Kidney (tissue), 13 donors: ENCODE measurements at regions not wholly inside any gene's neighbourhood (a gene's known extent, or its start where the extent isn't known, plus 50 kb on each side); places are given as distances from the start of the nearest gene placed in this dataset.

Experiments
- DNase-seq, 5 donors: peaks; one replicate each; pipeline ENCODE4 v3.0.0-alpha.2; 2013 to 2020
- FAIRE-seq: peaks from 2 replicates; lab custom pipeline; 2012; peaks lifted over from hg19 to GRCh38; lab: Jason Lieb, UNC
- H3K27ac ChIP-seq, 2 donors: one replicate each; pipeline ENCODE4 v1.7.0; 2013; ENCODE audit warnings: low read depth in 2 of 2, low read length in 2 of 2, inconsistent platforms in 1 of 2
- H3K27me3 ChIP-seq: one replicate; pipeline ENCODE4 v1.7.1; 2013; ENCODE audit warnings: low read length, inconsistent platforms; ENCODE audit not compliant: control insufficient read depth, insufficient read depth
- H3K36me3 ChIP-seq, 3 donors: one replicate each; pipeline versions ENCODE4 v1.7.0 to v1.7.1; 2013; ENCODE audit warnings: low read length in 3 of 3, control low read depth in 1 of 3, inconsistent platforms in 1 of 3; ENCODE audit not compliant: insufficient read depth in 3 of 3, control insufficient read depth in 2 of 3
- H3K4me1 ChIP-seq, 3 donors: one replicate each; pipeline versions ENCODE4 v1.7.0 to v1.7.1; 2013; ENCODE audit warnings: low read length in 3 of 3, inconsistent platforms in 1 of 3, low read depth in 1 of 3; ENCODE audit not compliant: control insufficient read depth in 2 of 3, insufficient read depth in 2 of 3
- H3K4me3 ChIP-seq, 3 donors: one replicate each; pipeline versions ENCODE4 v1.7.0 to v1.8.1; 2013; ENCODE audit warnings: low read length in 3 of 3, control low read depth in 1 of 3, inconsistent platforms in 1 of 3
- H3K9ac ChIP-seq, 3 donors: one replicate each; pipeline versions ENCODE4 v1.7.0 to v1.7.1; 2013; ENCODE audit warnings: low read length in 3 of 3, control low read depth in 1 of 3, inconsistent platforms in 1 of 3
- H3K9me3 ChIP-seq, 3 donors: one replicate each; pipeline versions ENCODE4 v1.7.0 to v1.7.1; 2013; ENCODE audit warnings: low read length in 3 of 3, control low read depth in 1 of 3, inconsistent platforms in 1 of 3; ENCODE audit not compliant: control insufficient read depth in 2 of 3, insufficient read depth in 1 of 3
- intact Hi-C: fragments of 100-400 bp; cut with DNase I; formaldehyde crosslinking; loops from one replicate; pipeline ENCODE4 v1.11.1; 2022
- TF ChIP-seq, protein P1 (sequence below): IDR thresholded peaks from 3 replicates; pipeline ENCODE4 v1.5.1; 2012; ENCODE audit warnings: mild to moderate bottlenecking, moderate library complexity, borderline replicate concordance; ENCODE audit not compliant: insufficient read depth; ENCODE audit errors: extremely low read depth
- donor health status: control.
- donor health status: control.
- donor health status: control.
- donor health status: control.
- donor health status: control.
- donor health status: DM: yes; HTN: yes; CAD: no.
- donor health status: Normal renal cell carcinoma (clear cell type).

DNA sequence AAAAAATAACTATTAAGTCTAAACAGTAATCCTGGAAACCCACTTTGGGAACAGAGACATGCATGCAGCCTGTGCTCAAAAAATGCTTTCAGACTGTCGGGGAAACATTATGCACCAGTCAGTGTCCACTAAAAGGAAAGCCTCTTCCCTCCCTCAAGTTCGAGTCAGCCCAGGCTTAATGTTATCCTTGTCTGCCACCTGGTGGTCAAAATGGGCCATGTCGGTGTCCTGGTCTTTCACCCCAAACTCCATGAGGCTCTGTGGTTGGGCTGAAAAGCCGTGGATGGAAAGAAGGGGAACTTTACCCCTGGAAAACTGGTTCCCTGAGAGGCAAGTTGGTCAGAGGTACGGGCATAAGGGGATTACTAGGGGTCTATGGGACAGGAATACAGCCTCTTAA lies 88.4 kb upstream of the ZNF492 start:
- H3K4me1 ChIP-seq = no peaks in the 10 kb centered on the region
- intact Hi-C loops = no loop called here
- DNase-seq = peak in 4 of 5 donors; percentile 15 to 64 (median 46)
- H3K36me3 ChIP-seq = no peaks in the 10 kb centered on the region
- H3K4me3 ChIP-seq = no peak overlapping the region
- H3K27ac ChIP-seq = no peak overlapping the region
- H3K27me3 ChIP-seq = no peaks in the 10 kb centered on the region
- peaks cover 0 to 7% (median 0%) of the 10 kb centered on the region in 3 donors for H3K9me3 ChIP-seq
- no peak for FAIRE-seq
- TF ChIP-seq, protein P1, sequence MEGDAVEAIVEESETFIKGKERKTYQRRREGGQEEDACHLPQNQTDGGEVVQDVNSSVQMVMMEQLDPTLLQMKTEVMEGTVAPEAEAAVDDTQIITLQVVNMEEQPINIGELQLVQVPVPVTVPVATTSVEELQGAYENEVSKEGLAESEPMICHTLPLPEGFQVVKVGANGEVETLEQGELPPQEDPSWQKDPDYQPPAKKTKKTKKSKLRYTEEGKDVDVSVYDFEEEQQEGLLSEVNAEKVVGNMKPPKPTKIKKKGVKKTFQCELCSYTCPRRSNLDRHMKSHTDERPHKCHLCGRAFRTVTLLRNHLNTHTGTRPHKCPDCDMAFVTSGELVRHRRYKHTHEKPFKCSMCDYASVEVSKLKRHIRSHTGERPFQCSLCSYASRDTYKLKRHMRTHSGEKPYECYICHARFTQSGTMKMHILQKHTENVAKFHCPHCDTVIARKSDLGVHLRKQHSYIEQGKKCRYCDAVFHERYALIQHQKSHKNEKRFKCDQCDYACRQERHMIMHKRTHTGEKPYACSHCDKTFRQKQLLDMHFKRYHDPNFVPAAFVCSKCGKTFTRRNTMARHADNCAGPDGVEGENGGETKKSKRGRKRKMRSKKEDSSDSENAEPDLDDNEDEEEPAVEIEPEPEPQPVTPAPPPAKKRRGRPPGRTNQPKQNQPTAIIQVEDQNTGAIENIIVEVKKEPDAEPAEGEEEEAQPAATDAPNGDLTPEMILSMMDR = peak; percentile 49
- no peak overlapping the region for H3K9ac ChIP-seq

DNA sequence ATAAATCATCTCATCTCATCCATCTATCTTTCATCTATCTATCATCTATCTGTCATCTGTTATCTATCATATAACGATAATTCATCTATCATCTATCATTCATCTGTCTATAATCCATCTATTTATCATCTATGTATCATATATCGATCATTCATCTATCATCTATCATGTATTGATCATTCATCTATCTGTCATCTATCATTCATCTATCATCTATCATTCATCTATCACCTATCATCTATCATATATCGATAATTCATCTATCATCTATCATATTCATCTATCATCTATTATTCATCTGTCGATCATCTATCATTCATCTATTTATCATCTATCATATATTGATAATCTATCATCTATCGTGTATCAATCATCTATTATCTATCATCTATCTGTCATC lies 100.4 kb upstream of the ZNF492 start:
- intact Hi-C loops = no loop called here
- Histone ChIP-seq H3K9me3 (no peaks in the 10 kb centered on the region), H3K27me3 (no peaks in the 10 kb centered on the region), H3K4me1 (no peaks in the 10 kb centered on the region), H3K27ac (no peak overlapping the region), H3K9ac (no peak overlapping the region), H3K4me3 (no peak overlapping the region), H3K36me3 (no peaks in the 10 kb centered on the region)
- FAIRE-seq = no peak
- no peak for DNase-seq
- TF ChIP-seq, protein P1 = no peak

- Histone ChIP-seq H3K9me3 (no peaks in the 10 kb centered on the region), H3K36me3 (no peaks in the 10 kb centered on the region), H3K4me1 (no peaks in the 10 kb centered on the region), H3K9ac (peak overlapping the region in 1 of 3 donors; percentile 53), H3K4me3 (peak overlapping the region; percentile 47 to 71 (median 69)), H3K27me3 (no peaks in the 10 kb centered on the region), H3K27ac (peak overlapping the region; percentile 86)
- TF ChIP-seq, protein P1 = no peak
- peak; percentile 76 to 97 (median 93) for DNase-seq
- FAIRE-seq = no peak
- intact Hi-C loops = no loop called here
These were observed 101.5 kb upstream of the ZNF492 start for GRCh38 chr19:22532388-22533300.
